HG03025 (cell line): ENCODE measurements at regions not wholly inside any gene's neighbourhood (a gene's known extent, or its start where the extent isn't known, plus 50 kb on each side); places are given as distances from the start of the nearest gene placed in this dataset.
"Not testable (repeated sequence)": the region's sequence is repeated elsewhere in the genome, so short reads cannot be mapped to it uniquely, and the experiment has no call there.

Experiments
- ATAC-seq: cut with Tn5 transposase; IDR thresholded peaks from one replicate; pipeline ENCODE4 v1.9.1; 2021; ENCODE audit warnings: mild to moderate bottlenecking, moderate library complexity; ENCODE audit not compliant: unreplicated experiment, low FRiP score

- ATAC-seq = no peak
Measured at GRCh38 chr7:14974688-14975087, 72.1 kb upstream of the DGKB start.

- no peak for ATAC-seq
Measured at GRCh38 chr7:14973712-14974428, 71.3 kb upstream of the DGKB start.

GRCh38 chr7:14971678-14972077, 69.1 kb upstream of the DGKB start:
- not testable (repeated sequence) for ATAC-seq

DNA sequence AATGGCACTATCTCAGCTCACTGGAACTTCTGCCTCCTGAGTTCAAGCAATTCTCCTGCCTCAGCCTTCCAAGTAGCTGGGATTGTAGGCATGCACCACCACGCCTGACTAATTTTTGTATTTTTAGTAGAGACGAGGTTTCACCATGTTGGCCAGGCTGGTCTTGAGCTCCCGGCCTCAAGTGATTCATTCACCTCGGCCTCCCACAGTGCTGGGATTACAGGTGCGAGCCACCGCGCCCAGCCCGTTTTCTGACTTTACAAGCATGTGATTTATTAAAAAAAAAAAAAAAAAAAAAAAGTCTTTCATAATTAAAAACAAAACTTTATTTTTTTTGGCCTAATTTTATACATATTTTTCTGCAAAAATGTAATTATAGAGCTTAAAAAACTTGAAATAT, 64.8 kb upstream of the DGKB start:
- not testable (repeated sequence) for ATAC-seq

DNA sequence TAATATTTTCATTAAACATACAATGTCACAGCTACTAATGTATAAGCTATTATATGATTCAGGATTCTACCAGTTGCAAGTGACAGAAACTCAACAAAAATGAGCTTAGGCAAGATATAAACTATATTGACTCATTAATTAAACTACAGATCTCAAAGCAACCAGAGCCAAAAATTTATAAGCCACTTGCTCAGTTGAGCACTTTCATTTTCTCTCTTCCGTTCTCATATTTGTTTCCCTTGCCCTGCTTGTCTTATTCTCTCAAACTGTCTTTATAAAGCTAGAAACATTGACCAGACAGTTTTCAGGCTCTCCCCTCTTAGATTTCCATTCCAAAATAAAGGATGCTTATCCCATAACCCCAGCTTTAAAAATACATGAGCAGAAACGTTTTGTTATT, 60.2 kb upstream of the DGKB start:
- ATAC-seq = no peak

DNA sequence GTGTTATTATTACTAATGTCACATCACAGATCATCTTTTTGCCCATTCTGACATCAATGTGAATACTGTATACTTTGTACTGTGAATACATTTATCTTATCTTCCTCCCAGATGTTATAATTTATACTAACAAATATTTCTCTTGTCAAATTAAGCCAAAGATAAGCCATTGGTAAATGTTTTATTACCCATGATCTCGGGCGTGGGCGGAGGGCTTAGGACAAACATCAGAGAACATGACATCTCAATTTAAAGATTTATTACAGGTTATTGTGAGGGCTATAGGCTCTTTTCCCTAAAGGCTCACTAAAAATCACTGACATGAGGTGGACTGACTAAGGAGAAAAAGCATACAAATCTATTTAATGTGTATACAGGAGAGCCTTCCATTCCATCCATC, 58.2 kb upstream of the DGKB start:
- no peak for ATAC-seq

- ATAC-seq = no peak
Measured at GRCh38 chr7:14959339-14959738, 56.8 kb upstream of the DGKB start.

- ATAC-seq = no peak
Measured at GRCh38 chr7:14954035-14954434, 51.5 kb upstream of the DGKB start.
